Ammon's horn (tissue), 1 donor: ENCODE measurements at regions not wholly inside any gene's neighbourhood (a gene's known extent, or its start where the extent isn't known, plus 50 kb on each side); places are given as distances from the start of the nearest gene placed in this dataset.

ENCODE experiments used
- DNase-seq: peaks from one replicate; pipeline ENCODE4 v3.0.0-alpha.2; 2016; ENCODE audit warnings: low spot score

GRCh38 chr12:77294016-77294415 is 228.6 kb upstream of the E2F7 start:
- no peak for DNase-seq

GRCh38 chr12:77274926-77275325 is 209.6 kb upstream of the E2F7 start:
- no peak for DNase-seq

GRCh38 chr12:77273898-77274297 is 208.5 kb upstream of the E2F7 start:
- DNase-seq, result no peak

- no peak for DNase-seq
Measured at GRCh38 chr12:77256956-77257355, 191.6 kb upstream of the E2F7 start.

- no peak for DNase-seq
Measured at GRCh38 chr12:77253321-77253720, 188.0 kb upstream of the E2F7 start.

- no peak for DNase-seq
Measured at GRCh38 chr12:77251799-77252198, 186.4 kb upstream of the E2F7 start.

GRCh38 chr12:77249892-77250291 is 184.5 kb upstream of the E2F7 start:
- DNase-seq, result no peak

GRCh38 chr12:77248036-77248435 is 182.7 kb upstream of the E2F7 start:
- DNase-seq, result no peak

- no peak for DNase-seq
Measured at GRCh38 chr12:77247542-77247941, 182.2 kb upstream of the E2F7 start.

- no peak for DNase-seq
Measured at GRCh38 chr12:77243345-77243744, 178.0 kb upstream of the E2F7 start.

- DNase-seq, result no peak
Measured at GRCh38 chr12:77239617-77240016, 174.2 kb upstream of the E2F7 start.

- DNase-seq, result no peak
Measured at GRCh38 chr12:77238335-77238734, 173.0 kb upstream of the E2F7 start.

GRCh38 chr12:77237896-77238295 is 172.5 kb upstream of the E2F7 start:
- DNase-seq, result no peak

- no peak for DNase-seq
Measured at GRCh38 chr12:77236066-77236465, 170.7 kb upstream of the E2F7 start.

GRCh38 chr12:77232045-77232444 is 166.7 kb upstream of the E2F7 start:
- DNase-seq, result no peak

GRCh38 chr12:77231501-77231918 is 166.1 kb upstream of the E2F7 start:
- DNase-seq, result peak; percentile 28

- DNase-seq, result no peak
Measured at GRCh38 chr12:77229640-77230442, 164.5 kb upstream of the E2F7 start.

- DNase-seq, result no peak
Measured at GRCh38 chr12:77228376-77228775, 163.0 kb upstream of the E2F7 start.

GRCh38 chr12:77226368-77226767 is 161.0 kb upstream of the E2F7 start:
- no peak for DNase-seq

GRCh38 chr12:77225373-77225772 is 160.0 kb upstream of the E2F7 start:
- no peak for DNase-seq

GRCh38 chr12:77224346-77224745 is 159.0 kb upstream of the E2F7 start:
- DNase-seq, result no peak

GRCh38 chr12:77222336-77222735 is 157.0 kb upstream of the E2F7 start:
- DNase-seq, result no peak

GRCh38 chr12:77220586-77220985 is 155.2 kb upstream of the E2F7 start:
- DNase-seq, result no peak

GRCh38 chr12:77218278-77218677 is 152.9 kb upstream of the E2F7 start:
- no peak for DNase-seq
